Activated CD8-positive, alpha-beta T cell treated with anti-CD3 and anti-CD28 coated beads, Interleukin-2, amount 10 ng/mL, durations not matched to agents 7 days and 5 days (primary cell): ENCODE measurements at regions not wholly inside any gene's neighbourhood (a gene's known extent, or its start where the extent isn't known, plus 50 kb on each side); places are given as distances from the start of the nearest gene placed in this dataset.
"Not testable (repeated sequence)": the region's sequence is repeated elsewhere in the genome, so short reads cannot be mapped to it uniquely, and the experiment has no call there.

Experiments
- ATAC-seq: fragments of 150-1000 bp; cut with Tn5 transposase; one replicate; pipeline ENCODE4 v1.10.0; 2021; ENCODE audit warnings: moderate library complexity
- CTCF ChIA-PET: fragments of 350-600 bp; sonication (Branson Sonifier 250); formaldehyde crosslinking; loops from one replicate; lab custom pipeline; 2021; ENCODE audit warnings: antibody characterized with exemption; lab: Charles Lee
- POLR2A ChIA-PET: fragments of 350-600 bp; sonication (Branson Sonifier 250); formaldehyde crosslinking; loops from one replicate; lab custom pipeline; 2021; ENCODE audit warnings: antibody characterized with exemption; lab: Charles Lee
- DNase-seq: peaks from one replicate; pipeline ENCODE4 v3.0.0-alpha.2; 2020
- H3K27ac Mint-ChIP-seq: one replicate; pipeline ENCODE4 v1.8.0; 2021; ENCODE audit warnings: mild to moderate bottlenecking, mixed read lengths
- H3K27me3 Mint-ChIP-seq: one replicate; pipeline ENCODE4 v1.8.0; 2021; ENCODE audit warnings: low read depth, mixed read lengths
- H3K36me3 Mint-ChIP-seq: one replicate; pipeline ENCODE4 v1.8.0; 2021; ENCODE audit warnings: low read depth, mixed read lengths
- H3K4me1 Mint-ChIP-seq: one replicate; pipeline ENCODE4 v1.8.0; 2021; ENCODE audit warnings: low read depth, mixed read lengths
- H3K4me3 Mint-ChIP-seq: one replicate; pipeline ENCODE4 v1.8.0; 2021; ENCODE audit warnings: mild to moderate bottlenecking, mixed read lengths
- H3K9me3 Mint-ChIP-seq: one replicate; pipeline ENCODE4 v1.8.0; 2022; ENCODE audit warnings: mixed read lengths; ENCODE audit not compliant: insufficient read depth

- Mint-ChIP-seq H3K27ac (no peak overlapping the region), H3K27me3 (no peaks in the 10 kb centered on the region), H3K36me3 (no peaks in the 10 kb centered on the region), H3K9me3 (no peaks in the 10 kb centered on the region), H3K4me3 (no peak overlapping the region), H3K4me1 (no peaks in the 10 kb centered on the region)
- no peak for DNase-seq
- POLR2A ChIA-PET = no interaction called here
- no peak for ATAC-seq
- CTCF ChIA-PET = no interaction called here
Measured at GRCh38 chr1:74858136-74858535, 125.2 kb downstream of the TYW3 start.

- Mint-ChIP-seq H3K36me3 (no peaks in the 10 kb centered on the region), H3K27ac (no peak overlapping the region), H3K4me3 (no peak overlapping the region), H3K9me3 (peaks cover 11% of the 10 kb centered on the region), H3K4me1 (no peaks in the 10 kb centered on the region), H3K27me3 (no peaks in the 10 kb centered on the region)
- CTCF ChIA-PET = no interaction called here
- ATAC-seq (no peak), DNase-seq (no peak)
- POLR2A ChIA-PET = no interaction called here
Measured at GRCh38 chr1:74861867-74862266, 128.9 kb downstream of the TYW3 start.

- Mint-ChIP-seq H3K36me3 (no peaks in the 10 kb centered on the region), H3K9me3 (peaks cover 28% of the 10 kb centered on the region), H3K4me1 (peaks cover 2% of the 10 kb centered on the region), H3K27me3 (no peaks in the 10 kb centered on the region), H3K27ac (no peak overlapping the region), H3K4me3 (no peak overlapping the region)
- ChIA-PET CTCF (no interaction called here), POLR2A (no interaction called here)
- ATAC-seq (no peak), DNase-seq (no peak)
Measured at GRCh38 chr1:74869702-74870101, 136.8 kb downstream of the TYW3 start.

GRCh38 chr1:74877366-74877765 is 144.4 kb downstream of the TYW3 start:
- H3K4me1 Mint-ChIP-seq, H3K4me3 Mint-ChIP-seq, DNase-seq, H3K27me3 Mint-ChIP-seq, H3K36me3 Mint-ChIP-seq, CTCF ChIA-PET, POLR2A ChIA-PET, H3K9me3 Mint-ChIP-seq, H3K27ac Mint-ChIP-seq, ATAC-seq: not testable (repeated sequence)

- Mint-ChIP-seq H3K4me1 (no peaks in the 10 kb centered on the region), H3K9me3 (no peaks in the 10 kb centered on the region), H3K36me3 (no peaks in the 10 kb centered on the region), H3K27me3 (no peaks in the 10 kb centered on the region), H3K27ac (no peak overlapping the region), H3K4me3 (no peak overlapping the region)
- ChIA-PET CTCF (no interaction called here), POLR2A (no interaction called here)
- ATAC-seq (no peak), DNase-seq (no peak)
Measured at GRCh38 chr1:74895411-74895810, 162.5 kb downstream of the TYW3 start.

GRCh38 chr1:74908131-74908530 is 175.2 kb downstream of the TYW3 start:
- Mint-ChIP-seq H3K4me3 (no peak overlapping the region), H3K27me3 (no peaks in the 10 kb centered on the region), H3K4me1 (no peaks in the 10 kb centered on the region), H3K27ac (no peak overlapping the region), H3K36me3 (no peaks in the 10 kb centered on the region), H3K9me3 (no peaks in the 10 kb centered on the region)
- ATAC-seq = no peak
- CTCF ChIA-PET = no interaction called here
- DNase-seq = no peak
- POLR2A ChIA-PET = no interaction called here

- H3K9me3 Mint-ChIP-seq = no peaks in the 10 kb centered on the region
- no peaks in the 10 kb centered on the region for H3K27me3 Mint-ChIP-seq
- POLR2A ChIA-PET = no interaction called here
- no peaks in the 10 kb centered on the region for H3K4me1 Mint-ChIP-seq
- DNase-seq (no peak), ATAC-seq (no peak)
- no peak overlapping the region for H3K27ac Mint-ChIP-seq
- no peak overlapping the region for H3K4me3 Mint-ChIP-seq
- no peaks in the 10 kb centered on the region for H3K36me3 Mint-ChIP-seq
- CTCF ChIA-PET = no interaction called here
Measured at GRCh38 chr1:74908797-74909196, 175.8 kb downstream of the TYW3 start.

- CTCF ChIA-PET = no interaction called here
- H3K9me3 Mint-ChIP-seq = peaks cover 10% of the 10 kb centered on the region
- H3K4me3 Mint-ChIP-seq = no peak overlapping the region
- POLR2A ChIA-PET = no interaction called here
- no peaks in the 10 kb centered on the region for H3K4me1 Mint-ChIP-seq
- no peaks in the 10 kb centered on the region for H3K36me3 Mint-ChIP-seq
- ATAC-seq = no peak
- no peaks in the 10 kb centered on the region for H3K27me3 Mint-ChIP-seq
- no peak overlapping the region for H3K27ac Mint-ChIP-seq
- no peak for DNase-seq
Measured at GRCh38 chr1:74913978-74914377, 181.0 kb downstream of the TYW3 start.

- peaks cover 6% of the 10 kb centered on the region for H3K9me3 Mint-ChIP-seq
- no peak for ATAC-seq
- ChIA-PET CTCF (no interaction called here), POLR2A (no interaction called here)
- H3K4me1 Mint-ChIP-seq = no peaks in the 10 kb centered on the region
- DNase-seq = no peak
- H3K4me3 Mint-ChIP-seq = no peak overlapping the region
- H3K27me3 Mint-ChIP-seq = no peaks in the 10 kb centered on the region
- no peak overlapping the region for H3K27ac Mint-ChIP-seq
- no peaks in the 10 kb centered on the region for H3K36me3 Mint-ChIP-seq
Measured at GRCh38 chr1:74933500-74933899, 200.5 kb downstream of the TYW3 start.

- DNase-seq (no peak), ATAC-seq (no peak)
- Mint-ChIP-seq H3K4me1 (no peaks in the 10 kb centered on the region), H3K9me3 (peaks cover 7% of the 10 kb centered on the region), H3K36me3 (no peaks in the 10 kb centered on the region), H3K27ac (no peak overlapping the region), H3K27me3 (no peaks in the 10 kb centered on the region), H3K4me3 (no peak overlapping the region)
- ChIA-PET POLR2A (no interaction called here), CTCF (no interaction called here)
Measured at GRCh38 chr1:74935446-74935845, 198.7 kb upstream of the LHX8 start.

- no peak for ATAC-seq
- Mint-ChIP-seq H3K4me3 (no peak overlapping the region), H3K9me3 (peaks cover 4% of the 10 kb centered on the region), H3K27me3 (no peaks in the 10 kb centered on the region), H3K27ac (no peak overlapping the region), H3K4me1 (no peaks in the 10 kb centered on the region), H3K36me3 (no peaks in the 10 kb centered on the region)
- ChIA-PET CTCF (no interaction called here), POLR2A (no interaction called here)
- no peak for DNase-seq
Measured at GRCh38 chr1:74937176-74937575, 197.0 kb upstream of the LHX8 start.

GRCh38 chr1:74943046-74943445 is 191.1 kb upstream of the LHX8 start:
- H3K27ac Mint-ChIP-seq = no peak overlapping the region
- no peaks in the 10 kb centered on the region for H3K4me1 Mint-ChIP-seq
- ATAC-seq (no peak), DNase-seq (no peak)
- no peaks in the 10 kb centered on the region for H3K36me3 Mint-ChIP-seq
- H3K27me3 Mint-ChIP-seq = no peaks in the 10 kb centered on the region
- H3K9me3 Mint-ChIP-seq = peaks cover 4% of the 10 kb centered on the region
- ChIA-PET POLR2A (no interaction called here), CTCF (no interaction called here)
- no peak overlapping the region for H3K4me3 Mint-ChIP-seq

GRCh38 chr1:74946388-74946787 is 187.8 kb upstream of the LHX8 start:
- Mint-ChIP-seq H3K4me3 (no peak overlapping the region), H3K9me3 (no peaks in the 10 kb centered on the region), H3K27me3 (no peaks in the 10 kb centered on the region), H3K27ac (no peak overlapping the region), H3K36me3 (no peaks in the 10 kb centered on the region), H3K4me1 (no peaks in the 10 kb centered on the region)
- CTCF ChIA-PET = no interaction called here
- DNase-seq = no peak
- POLR2A ChIA-PET = no interaction called here
- no peak for ATAC-seq
